Tibial nerve (tissue), 3 donors: ENCODE measurements at regions not wholly inside any gene's neighbourhood (a gene's known extent, or its start where the extent isn't known, plus 50 kb on each side); places are given as distances from the start of the nearest gene placed in this dataset.

ENCODE experiments used
- POLR2A ChIP-seq, 2 donors: fragments of 450-650 bp; IDR thresholded peaks; one replicate each; pipeline ENCODE4 v1.6.1; 2017; ENCODE audit warnings: antibody characterized with exemption in 2 of 2, mild to moderate bottlenecking in 2 of 2, moderate library complexity in 2 of 2
- TF ChIP-seq, protein P1 (sequence below), 5 experiments: fragments of 200-600 bp in 3 of 5; fragments of 450-650 bp in 2 of 5; sonication (generic) in 3 of 5; IDR thresholded peaks; one replicate each; pipeline ENCODE4 v1.5.1; 2016 to 2019; ENCODE audit warnings: antibody characterized with exemption in 5 of 5, mild to moderate bottlenecking in 3 of 5, moderate library complexity in 2 of 5

- TF ChIP-seq POLR2A (IDR thresholded peaks at IDR 0.05): no peak
- TF ChIP-seq, protein P1, sequence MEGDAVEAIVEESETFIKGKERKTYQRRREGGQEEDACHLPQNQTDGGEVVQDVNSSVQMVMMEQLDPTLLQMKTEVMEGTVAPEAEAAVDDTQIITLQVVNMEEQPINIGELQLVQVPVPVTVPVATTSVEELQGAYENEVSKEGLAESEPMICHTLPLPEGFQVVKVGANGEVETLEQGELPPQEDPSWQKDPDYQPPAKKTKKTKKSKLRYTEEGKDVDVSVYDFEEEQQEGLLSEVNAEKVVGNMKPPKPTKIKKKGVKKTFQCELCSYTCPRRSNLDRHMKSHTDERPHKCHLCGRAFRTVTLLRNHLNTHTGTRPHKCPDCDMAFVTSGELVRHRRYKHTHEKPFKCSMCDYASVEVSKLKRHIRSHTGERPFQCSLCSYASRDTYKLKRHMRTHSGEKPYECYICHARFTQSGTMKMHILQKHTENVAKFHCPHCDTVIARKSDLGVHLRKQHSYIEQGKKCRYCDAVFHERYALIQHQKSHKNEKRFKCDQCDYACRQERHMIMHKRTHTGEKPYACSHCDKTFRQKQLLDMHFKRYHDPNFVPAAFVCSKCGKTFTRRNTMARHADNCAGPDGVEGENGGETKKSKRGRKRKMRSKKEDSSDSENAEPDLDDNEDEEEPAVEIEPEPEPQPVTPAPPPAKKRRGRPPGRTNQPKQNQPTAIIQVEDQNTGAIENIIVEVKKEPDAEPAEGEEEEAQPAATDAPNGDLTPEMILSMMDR (IDR thresholded peaks at IDR 0.05): no peak
Measured at GRCh38 chr7:156034397-156034796, 222.1 kb upstream of the SHH start.
